Thoracic aorta (tissue), 2 donors: ENCODE measurements at regions not wholly inside any gene's neighbourhood (a gene's known extent, or its start where the extent isn't known, plus 50 kb on each side); places are given as distances from the start of the nearest gene placed in this dataset.

Experiments
- ATAC-seq: fragments of 150-250 bp; one replicate; pipeline ENCODE4 v1.8.0; 2017; ENCODE audit warnings: low read depth; ENCODE audit not compliant: insufficient number of reproducible peaks, low FRiP score
- DNase-seq: peaks from one replicate; pipeline ENCODE4 v3.0.0-alpha.2; 2020; ENCODE audit warnings: low spot score
- H3K27ac ChIP-seq, 2 donors: fragments of 200-600 bp; sonication (generic); 1 replicate in 1 of 2; 2 replicates in 1 of 2; pipeline ENCODE4 v1.5.1; 2016; ENCODE audit warnings: mild to moderate bottlenecking in 2 of 2, moderate library complexity in 2 of 2
- H3K27me3 ChIP-seq: fragments of 200-600 bp; sonication (generic); replicated peaks from 2 replicates; pipeline ENCODE4 v1.6.0; 2016; ENCODE audit warnings: mild to moderate bottlenecking; ENCODE audit not compliant: insufficient read depth
- H3K36me3 ChIP-seq: fragments of 200-600 bp; sonication (generic); one replicate; pipeline ENCODE4 v1.5.1; 2016
- H3K4me1 ChIP-seq, 2 donors: fragments of 200-600 bp; sonication (generic); 1 replicate in 1 of 2; 2 replicates in 1 of 2; pipeline versions ENCODE4 v1.5.1 to v1.6.0; 2016; ENCODE audit warnings: low read depth in 2 of 2, mild to moderate bottlenecking in 1 of 2; ENCODE audit not compliant: control insufficient read depth in 1 of 2
- H3K4me3 ChIP-seq: fragments of 200-600 bp; sonication (generic); 2 replicates; pipeline ENCODE4 v1.5.1; 2016; ENCODE audit warnings: mild to moderate bottlenecking
- H3K9me3 ChIP-seq: fragments of 200-600 bp; sonication (generic); 2 replicates; pipeline ENCODE4 v1.5.1; 2016
- TF ChIP-seq, protein P1 (sequence below): fragments of 200-600 bp; sonication (generic); IDR thresholded peaks from one replicate; pipeline ENCODE4 v1.5.1; 2019; ENCODE audit warnings: antibody characterized with exemption

DNA sequence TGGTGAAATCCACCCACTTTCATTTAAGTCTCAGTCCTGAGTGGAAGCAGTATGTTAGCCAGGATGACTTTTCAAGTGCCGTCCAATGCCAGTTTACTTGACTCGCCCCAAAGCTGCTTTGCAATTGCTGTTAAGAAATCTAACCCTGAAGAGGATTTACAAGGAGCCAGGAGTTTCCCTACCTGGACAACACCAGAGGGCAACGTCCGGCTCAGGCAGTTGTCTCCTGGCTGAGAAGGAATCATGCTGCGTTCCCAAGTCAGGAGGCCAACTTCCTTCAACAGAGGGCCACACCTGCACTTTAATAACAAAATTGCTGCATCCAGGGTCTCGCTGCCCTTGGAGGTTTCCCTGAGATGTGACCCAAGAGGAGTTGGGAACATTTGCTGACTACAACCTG is 65.8 kb downstream of the BOD1 start:
- Histone ChIP-seq H3K4me3 (no peak overlapping the region), H3K4me1 (peaks cover 0 to 10% of the 10 kb centered on the region in 2 donors), H3K9me3 (no peaks in the 10 kb centered on the region), H3K27me3 (no peaks in the 10 kb centered on the region), H3K27ac (no peak overlapping the region), H3K36me3 (no peaks in the 10 kb centered on the region)
- TF ChIP-seq, protein P1, sequence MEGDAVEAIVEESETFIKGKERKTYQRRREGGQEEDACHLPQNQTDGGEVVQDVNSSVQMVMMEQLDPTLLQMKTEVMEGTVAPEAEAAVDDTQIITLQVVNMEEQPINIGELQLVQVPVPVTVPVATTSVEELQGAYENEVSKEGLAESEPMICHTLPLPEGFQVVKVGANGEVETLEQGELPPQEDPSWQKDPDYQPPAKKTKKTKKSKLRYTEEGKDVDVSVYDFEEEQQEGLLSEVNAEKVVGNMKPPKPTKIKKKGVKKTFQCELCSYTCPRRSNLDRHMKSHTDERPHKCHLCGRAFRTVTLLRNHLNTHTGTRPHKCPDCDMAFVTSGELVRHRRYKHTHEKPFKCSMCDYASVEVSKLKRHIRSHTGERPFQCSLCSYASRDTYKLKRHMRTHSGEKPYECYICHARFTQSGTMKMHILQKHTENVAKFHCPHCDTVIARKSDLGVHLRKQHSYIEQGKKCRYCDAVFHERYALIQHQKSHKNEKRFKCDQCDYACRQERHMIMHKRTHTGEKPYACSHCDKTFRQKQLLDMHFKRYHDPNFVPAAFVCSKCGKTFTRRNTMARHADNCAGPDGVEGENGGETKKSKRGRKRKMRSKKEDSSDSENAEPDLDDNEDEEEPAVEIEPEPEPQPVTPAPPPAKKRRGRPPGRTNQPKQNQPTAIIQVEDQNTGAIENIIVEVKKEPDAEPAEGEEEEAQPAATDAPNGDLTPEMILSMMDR, result no peak
- DNase-seq (no peak), ATAC-seq (no peak)

DNA sequence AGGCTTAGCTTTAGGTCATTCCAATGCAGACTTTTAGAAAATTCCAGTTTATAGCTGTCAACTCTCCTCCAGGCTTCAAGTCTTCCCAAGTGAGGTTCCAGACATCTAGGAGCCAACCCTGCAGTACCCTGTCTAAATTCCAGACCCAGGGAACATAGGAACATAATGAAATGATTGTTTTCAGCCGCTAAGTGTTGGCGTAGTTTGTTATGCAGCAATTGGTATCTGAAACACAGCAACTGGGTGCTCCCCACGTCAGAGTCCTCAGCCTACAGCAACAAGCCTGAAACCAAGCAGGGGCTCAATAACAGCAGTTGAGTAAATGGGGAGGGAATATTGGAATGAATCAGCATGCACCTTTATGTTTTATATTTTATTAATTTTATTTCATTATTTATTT is 66.8 kb downstream of the BOD1 start:
- TF ChIP-seq, protein P1, result no peak
- no peaks in the 10 kb centered on the region for H3K9me3 ChIP-seq
- no peaks in the 10 kb centered on the region for H3K27me3 ChIP-seq
- H3K27ac ChIP-seq, result no peak overlapping the region
- H3K4me1 ChIP-seq, result peaks cover 0 to 6% of the 10 kb centered on the region in 2 donors
- no peak overlapping the region for H3K4me3 ChIP-seq
- no peaks in the 10 kb centered on the region for H3K36me3 ChIP-seq
- ATAC-seq (no peak), DNase-seq (no peak)

DNA sequence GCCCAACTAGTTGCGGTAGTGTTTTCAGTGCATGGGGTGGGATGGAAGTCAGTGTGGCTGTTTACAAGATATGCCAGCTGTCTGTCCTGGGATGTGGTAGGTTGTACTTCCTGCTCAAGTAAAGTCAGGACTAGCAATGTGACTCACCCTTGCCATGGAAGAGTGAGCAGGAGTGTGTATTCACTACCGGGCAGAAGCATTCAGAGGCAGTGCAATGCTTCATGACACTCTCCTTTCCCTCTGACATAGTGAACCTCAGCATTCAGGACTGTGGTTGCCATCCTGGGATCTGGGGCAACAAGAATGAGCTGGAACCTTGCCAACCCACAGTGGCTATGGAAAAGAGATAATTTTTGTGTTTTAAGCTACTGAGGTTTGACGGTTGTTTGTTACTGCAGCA is 68.9 kb downstream of the BOD1 start:
- H3K4me1 ChIP-seq, result no peaks in the 10 kb centered on the region
- DNase-seq (no peak), ATAC-seq (no peak)
- H3K9me3 ChIP-seq, result no peaks in the 10 kb centered on the region
- H3K27ac ChIP-seq, result no peak overlapping the region
- no peaks in the 10 kb centered on the region for H3K27me3 ChIP-seq
- no peak overlapping the region for H3K4me3 ChIP-seq
- TF ChIP-seq, protein P1, result no peak
- H3K36me3 ChIP-seq, result no peaks in the 10 kb centered on the region

DNA sequence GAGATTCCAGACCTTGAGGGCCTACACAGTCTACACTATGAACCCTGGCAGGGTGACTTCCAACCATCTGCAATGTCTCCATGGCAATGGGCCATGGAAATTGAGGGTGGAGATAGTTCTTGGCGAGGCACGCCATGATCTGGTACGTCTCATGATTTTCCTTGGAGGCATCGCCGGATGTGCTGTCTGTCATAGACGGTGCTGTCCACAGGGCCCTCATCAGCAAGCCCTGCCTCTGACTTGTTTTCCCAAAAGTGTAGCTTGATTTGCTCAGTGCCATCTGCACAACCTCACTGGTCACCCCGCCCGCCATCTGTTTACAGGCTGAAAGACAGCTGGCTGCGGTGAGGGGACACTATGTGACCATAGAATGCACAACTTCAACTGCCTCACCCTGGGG is 73.5 kb downstream of the BOD1 start:
- ATAC-seq (no peak), DNase-seq (no peak)

DNA sequence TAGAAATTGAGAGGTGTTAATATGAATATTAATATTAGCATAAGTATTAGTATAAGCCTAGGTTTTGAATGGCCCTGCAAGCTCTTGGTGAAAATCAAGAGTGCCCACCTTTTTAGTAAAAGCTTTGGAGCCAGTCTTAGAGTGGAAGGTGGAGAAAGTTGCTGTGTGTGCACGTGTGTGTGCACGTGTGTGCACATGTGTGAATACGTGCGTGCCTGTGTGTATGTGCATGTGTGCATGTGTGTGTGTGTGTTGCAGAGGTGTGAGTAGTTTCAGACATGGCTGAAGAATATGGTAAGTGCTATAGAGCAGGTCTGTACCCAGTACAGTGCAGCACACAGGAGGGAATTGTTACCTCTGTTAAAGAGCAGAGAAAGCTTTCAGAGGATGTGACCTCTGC is 74.3 kb downstream of the BOD1 start:
- no peaks in the 10 kb centered on the region for H3K4me1 ChIP-seq
- no peak overlapping the region for H3K4me3 ChIP-seq
- no peaks in the 10 kb centered on the region for H3K9me3 ChIP-seq
- ATAC-seq, result no peak
- no peak overlapping the region for H3K27ac ChIP-seq
- no peaks in the 10 kb centered on the region for H3K36me3 ChIP-seq
- no peak for DNase-seq
- TF ChIP-seq, protein P1, result no peak
- no peaks in the 10 kb centered on the region for H3K27me3 ChIP-seq

More for the DNA sequence above, 73.5 kb downstream of the BOD1 start:
- Histone ChIP-seq H3K4me1 (no peaks in the 10 kb centered on the region), H3K4me3 (no peak overlapping the region), H3K36me3 (no peaks in the 10 kb centered on the region), H3K27me3 (no peaks in the 10 kb centered on the region), H3K27ac (no peak overlapping the region), H3K9me3 (no peaks in the 10 kb centered on the region)
- TF ChIP-seq, protein P1, result no peak
